ENCODE measurements at regions not wholly inside any gene's neighbourhood (a gene's known extent, or its start where the extent isn't known, plus 50 kb on each side); places are given as distances from the start of the nearest gene placed in this dataset.

GRCh38 chr16:13540771-13541170, 379.2 kb upstream of the ERCC4 start:
- no peak for DNase-seq
- Histone ChIP-seq H3K4me1 (no peaks in the 10 kb centered on the region), H3K27ac (no peak overlapping the region), H3K27me3 (no peaks in the 10 kb centered on the region), H3K9me3 (no peaks in the 10 kb centered on the region), H3K36me3 (no peaks in the 10 kb centered on the region), H3K4me3 (no peak overlapping the region)
- 67% methylated on average over 4 of the region's 4 CpGs for WGBS (ENCODE audit: insufficient coverage, low coverage, low lambda C conversion rate, missing lambda C conversion rate)
- TF ChIP-seq POLR2A (IDR thresholded peaks at IDR 0.05) (no peak), CTCF (IDR thresholded peaks at IDR 0.05) (no peak)
- intact Hi-C loops (cut with DNase I): no loop called here
- ATAC-seq: no peak

- DNase-seq (no peak), ATAC-seq (no peak)
- no peaks in the 10 kb centered on the region for H3K9me3 ChIP-seq
- H3K27ac ChIP-seq: no peak overlapping the region
- no peak overlapping the region for H3K4me3 ChIP-seq
- WGBS (ENCODE audit: insufficient coverage, low coverage, low lambda C conversion rate, missing lambda C conversion rate): 57% methylated on average over 2 of the region's 2 CpGs
- no peak for TF ChIP-seq POLR2A (IDR thresholded peaks at IDR 0.05)
- TF ChIP-seq CTCF (IDR thresholded peaks at IDR 0.05): no peak
- intact Hi-C loops (cut with DNase I): no loop called here
- H3K4me1 ChIP-seq: no peaks in the 10 kb centered on the region
- no peaks in the 10 kb centered on the region for H3K36me3 ChIP-seq
- no peaks in the 10 kb centered on the region for H3K27me3 ChIP-seq
Measured at GRCh38 chr16:13542284-13542683, 377.7 kb upstream of the ERCC4 start.

GRCh38 chr16:13543850-13544249, 376.1 kb upstream of the ERCC4 start:
- TF ChIP-seq POLR2A (IDR thresholded peaks at IDR 0.05) (no peak), CTCF (IDR thresholded peaks at IDR 0.05) (no peak)
- Histone ChIP-seq H3K4me1 (no peaks in the 10 kb centered on the region), H3K9me3 (no peaks in the 10 kb centered on the region), H3K27me3 (no peaks in the 10 kb centered on the region), H3K36me3 (no peaks in the 10 kb centered on the region), H3K27ac (no peak overlapping the region), H3K4me3 (no peak overlapping the region)
- WGBS (ENCODE audit: insufficient coverage, low coverage, low lambda C conversion rate, missing lambda C conversion rate): 50% methylated on average over 1 of the region's 1 CpG
- intact Hi-C loops (cut with DNase I): no loop called here
- ATAC-seq (no peak), DNase-seq (no peak)

- Histone ChIP-seq H3K4me1 (no peaks in the 10 kb centered on the region), H3K36me3 (no peaks in the 10 kb centered on the region), H3K27ac (no peak overlapping the region), H3K9me3 (no peaks in the 10 kb centered on the region), H3K4me3 (no peak overlapping the region), H3K27me3 (no peaks in the 10 kb centered on the region)
- no peak for DNase-seq
- intact Hi-C loops (cut with DNase I): no loop called here
- no peak for TF ChIP-seq CTCF (IDR thresholded peaks at IDR 0.05)
- 89% methylated on average over 1 of the region's 2 CpGs for WGBS (ENCODE audit: insufficient coverage, low coverage, low lambda C conversion rate, missing lambda C conversion rate)
- ATAC-seq: no peak
Measured at GRCh38 chr16:13545271-13545670, 374.7 kb upstream of the ERCC4 start.

GRCh38 chr16:13550254-13550653, 369.7 kb upstream of the ERCC4 start:
- H3K4me1 ChIP-seq: no peaks in the 10 kb centered on the region
- no peak for DNase-seq
- H3K36me3 ChIP-seq: no peaks in the 10 kb centered on the region
- TF ChIP-seq POLR2A (IDR thresholded peaks at IDR 0.05): no peak
- H3K27me3 ChIP-seq: no peaks in the 10 kb centered on the region
- H3K9me3 ChIP-seq: no peaks in the 10 kb centered on the region
- ATAC-seq: no peak
- 75% methylated on average over 6 of the region's 6 CpGs for WGBS (ENCODE audit: insufficient coverage, low coverage, low lambda C conversion rate, missing lambda C conversion rate)
- no peak overlapping the region for H3K4me3 ChIP-seq
- no peak overlapping the region for H3K27ac ChIP-seq
- intact Hi-C loops (cut with DNase I): no loop called here

Data from right lobe of liver (tissue), 6 donors.